ENCODE measurements at regions not wholly inside any gene's neighbourhood (a gene's known extent, or its start where the extent isn't known, plus 50 kb on each side); places are given as distances from the start of the nearest gene placed in this dataset.

DNA sequence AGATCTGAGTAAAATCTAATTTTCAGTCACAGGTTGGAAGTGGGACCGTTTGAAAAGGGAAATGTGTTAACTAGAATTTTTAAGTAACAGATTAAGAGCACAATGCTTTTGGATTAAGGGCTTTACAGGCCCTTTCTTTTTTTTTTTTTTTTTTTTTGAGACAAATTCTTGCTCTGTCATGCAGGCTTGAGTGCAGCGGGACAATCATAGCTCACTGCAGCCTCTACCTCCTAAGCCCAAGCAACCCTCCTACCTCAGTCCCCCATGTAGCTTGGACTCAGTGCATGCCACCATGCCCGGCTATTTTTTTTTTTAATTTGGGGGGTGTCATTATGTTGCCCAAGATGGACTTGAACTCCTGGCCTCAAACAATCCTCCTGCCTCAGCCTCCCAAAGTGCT, 363.7 kb downstream of the LIG4 start:
- DNase-seq, result no peak

DNA sequence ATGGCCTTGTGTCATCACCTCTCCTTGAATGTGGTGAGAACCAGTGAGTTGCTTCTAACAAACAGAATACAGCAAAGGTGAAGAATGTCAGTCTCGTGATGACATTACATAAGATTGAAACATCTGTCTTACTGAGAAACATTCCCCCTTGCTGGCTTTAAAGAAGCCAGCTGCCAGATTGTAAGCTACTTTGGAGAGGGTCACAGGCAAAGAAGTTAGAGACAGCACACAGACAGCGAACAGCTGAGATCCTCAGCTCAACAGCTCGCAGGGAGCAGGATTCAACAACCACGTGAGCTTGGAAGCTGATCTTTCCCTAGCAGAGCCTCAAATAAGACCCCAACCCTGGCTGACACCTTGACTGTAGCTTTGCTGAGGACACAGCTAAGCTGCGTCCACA, 367.9 kb downstream of the LIG4 start:
- no peak for DNase-seq

DNA sequence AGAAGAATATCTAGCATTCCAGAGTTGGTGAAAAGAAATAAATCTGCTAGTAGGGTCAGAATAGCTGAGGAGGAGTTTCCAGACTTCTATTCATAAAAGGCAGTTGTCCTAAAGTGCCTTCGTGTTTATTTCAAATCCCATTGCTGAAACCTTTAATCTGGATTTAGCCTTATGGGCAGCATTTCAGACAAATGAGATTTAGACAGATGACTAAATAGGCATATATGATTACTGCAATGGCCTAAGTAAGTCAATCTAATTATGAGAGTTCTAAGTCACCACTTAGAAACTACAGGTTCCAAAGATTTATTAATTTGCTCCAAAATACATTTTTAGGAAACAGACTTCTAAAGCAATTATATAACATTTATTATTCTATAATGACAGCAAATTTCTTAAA, 368.7 kb downstream of the LIG4 start:
- DNase-seq, result no peak

DNA sequence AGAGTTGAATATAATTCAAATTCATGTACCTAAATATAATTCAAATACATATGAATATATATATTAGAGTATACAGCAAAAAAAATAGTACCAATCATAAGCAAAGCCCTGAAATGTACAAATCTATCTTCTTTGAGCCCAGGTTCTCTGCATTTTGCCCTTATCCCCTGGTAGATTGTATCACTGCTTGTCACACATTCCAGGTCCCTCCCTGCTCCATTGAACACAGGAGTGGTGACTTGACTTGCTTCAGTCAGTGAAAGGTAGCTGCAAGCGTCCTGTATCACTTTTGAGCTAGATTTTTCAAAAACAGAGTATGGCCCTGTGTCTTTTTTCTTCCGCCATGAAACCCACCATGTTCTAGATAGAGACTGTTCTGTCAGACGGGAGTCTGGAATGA, 369.4 kb downstream of the LIG4 start:
- no peak for DNase-seq

DNA sequence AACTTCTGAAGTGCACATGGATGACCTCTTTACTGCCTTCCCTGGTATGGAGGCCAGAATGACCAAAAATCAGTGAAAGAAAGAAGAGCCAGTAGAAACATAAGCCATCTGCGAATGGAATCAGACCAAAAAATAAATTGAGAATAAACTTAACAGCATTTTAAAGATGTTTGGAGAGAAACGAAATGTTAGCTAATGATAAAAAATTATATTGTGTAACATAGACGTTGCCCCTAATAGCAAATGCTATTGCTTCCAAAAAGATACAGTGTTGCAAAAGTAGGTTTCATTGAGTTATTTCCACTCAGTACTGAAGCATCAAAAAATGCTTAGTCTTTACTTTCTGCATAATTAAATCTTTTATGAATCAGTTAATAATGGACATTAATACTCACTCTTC, 371.7 kb downstream of the LIG4 start:
- no peak for DNase-seq

DNA sequence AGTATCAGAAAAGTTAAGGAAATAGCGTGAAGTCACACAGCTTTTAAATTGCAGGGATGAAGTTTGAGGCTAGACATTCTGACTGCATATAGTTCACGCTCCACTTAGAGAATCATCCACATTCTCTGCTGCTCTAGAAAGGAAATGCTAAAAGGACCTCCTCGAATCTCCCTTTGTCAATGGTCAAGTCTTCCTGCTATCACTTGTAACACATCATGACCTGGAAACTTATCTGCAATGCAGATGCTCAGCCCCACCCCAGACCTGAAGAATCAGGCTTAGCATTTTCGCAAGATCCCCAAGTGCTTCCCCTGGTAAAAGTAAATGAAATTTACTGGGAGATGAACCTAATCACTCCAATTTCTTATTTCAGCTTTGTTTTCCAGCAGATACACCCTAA, 372.1 kb downstream of the LIG4 start:
- DNase-seq, result no peak

DNA sequence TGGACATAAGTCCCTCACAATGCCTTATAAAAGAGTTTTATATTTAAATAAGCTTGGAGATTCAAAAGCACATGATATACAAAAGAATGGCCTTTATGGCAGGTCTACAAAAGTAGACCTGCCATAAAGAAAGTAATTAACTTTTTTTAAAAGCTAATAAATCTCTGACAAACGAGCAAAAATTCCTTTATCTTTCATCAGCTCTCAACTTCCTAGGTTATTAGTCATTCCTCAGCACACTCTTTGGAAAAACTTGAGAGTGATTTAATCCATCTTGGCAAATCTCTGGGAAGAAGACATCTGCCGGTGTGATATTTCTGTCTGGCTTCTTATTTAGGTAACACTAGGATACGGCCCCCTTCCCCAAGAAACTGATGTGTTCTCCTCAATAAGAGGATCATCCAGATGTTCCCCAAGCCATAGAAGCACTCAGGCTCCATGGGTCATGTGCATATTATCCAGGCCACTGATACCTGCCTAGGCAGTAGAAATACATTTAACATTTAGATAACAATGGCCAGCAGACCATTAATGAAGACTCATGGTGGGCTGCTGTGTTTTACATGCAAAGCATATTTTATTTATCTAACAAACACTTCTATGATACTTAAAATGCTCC, 372.7 kb downstream of the LIG4 start:
- DNase-seq, result no peak

DNA sequence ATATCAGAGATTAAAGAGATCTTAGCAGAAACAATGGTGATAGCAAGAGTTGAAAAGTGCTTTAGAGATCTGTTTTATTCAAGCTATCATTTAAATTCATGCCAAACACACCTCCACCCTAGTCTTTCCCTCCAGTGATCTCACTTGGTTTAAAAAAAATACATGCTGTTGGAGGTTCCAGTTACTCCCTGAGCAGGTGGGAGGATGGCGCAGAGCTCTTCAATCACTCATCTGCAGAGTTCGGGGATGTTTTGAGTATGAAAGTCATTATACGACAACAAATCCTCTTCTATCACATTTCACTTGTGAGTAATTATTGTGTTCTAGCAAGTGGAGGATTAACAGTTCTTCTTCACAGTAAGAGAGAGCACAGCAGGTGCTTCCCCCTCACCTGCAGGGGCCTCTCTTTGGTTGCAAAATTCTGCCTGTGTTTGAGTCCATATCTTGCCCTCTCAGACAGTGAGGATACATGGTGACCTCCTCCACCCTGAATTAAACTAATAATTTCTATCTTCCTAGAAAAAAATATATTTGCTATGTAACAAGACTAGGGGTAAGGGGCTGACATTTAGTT, 376.7 kb downstream of the LIG4 start:
- peak; percentile 73 for DNase-seq

DNA sequence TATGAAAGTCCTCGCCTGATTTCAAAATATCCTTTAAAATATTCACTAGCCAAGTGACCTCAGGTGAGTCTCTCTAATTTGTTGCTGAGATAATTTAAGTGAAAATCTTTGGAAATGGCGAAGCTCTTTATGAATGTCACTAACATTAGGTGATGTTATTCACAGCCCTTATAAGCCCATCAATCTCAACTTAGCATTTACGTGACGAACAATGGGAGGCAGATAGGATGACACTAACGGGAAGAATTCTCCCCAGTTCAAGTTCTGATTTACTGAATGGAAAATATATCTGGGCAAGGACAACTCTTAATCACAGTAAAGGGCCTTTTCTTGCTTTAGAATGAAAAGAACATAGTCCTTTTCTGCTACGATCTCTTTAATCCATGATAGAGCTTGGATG, 378.7 kb downstream of the LIG4 start:
- no peak for DNase-seq

DNA sequence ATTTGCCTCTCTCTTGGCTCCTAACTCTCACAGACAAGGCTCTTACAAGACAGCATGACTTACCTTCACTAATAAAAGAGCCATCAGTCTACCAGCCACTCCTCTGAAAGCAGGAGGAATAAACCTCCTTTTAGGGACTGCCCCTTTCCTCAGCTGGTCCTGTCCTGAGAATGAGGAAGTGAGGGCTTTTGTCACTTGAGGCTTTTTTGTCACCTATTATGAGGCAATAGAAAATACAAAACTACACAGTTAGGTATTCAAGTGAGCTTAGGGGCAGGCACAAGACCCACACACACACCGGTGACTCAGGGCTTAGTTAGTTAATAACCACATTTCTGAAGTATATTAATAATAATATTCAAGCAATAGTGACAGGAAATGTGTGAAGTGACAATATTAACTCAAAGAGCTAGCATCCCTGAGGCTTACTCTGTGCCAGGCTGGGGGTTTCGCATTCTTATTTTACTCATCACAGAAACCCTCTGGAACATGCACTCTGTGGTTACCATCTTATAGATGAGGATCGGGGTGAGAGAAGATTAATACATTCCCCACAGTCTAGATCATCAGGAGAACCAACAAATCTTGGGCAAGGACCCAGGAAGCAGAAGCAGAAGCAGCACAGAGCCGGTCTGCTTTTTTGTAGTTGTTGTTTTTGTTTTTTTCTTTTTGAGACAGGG, 379.9 kb downstream of the LIG4 start:
- DNase-seq, result no peak

DNA sequence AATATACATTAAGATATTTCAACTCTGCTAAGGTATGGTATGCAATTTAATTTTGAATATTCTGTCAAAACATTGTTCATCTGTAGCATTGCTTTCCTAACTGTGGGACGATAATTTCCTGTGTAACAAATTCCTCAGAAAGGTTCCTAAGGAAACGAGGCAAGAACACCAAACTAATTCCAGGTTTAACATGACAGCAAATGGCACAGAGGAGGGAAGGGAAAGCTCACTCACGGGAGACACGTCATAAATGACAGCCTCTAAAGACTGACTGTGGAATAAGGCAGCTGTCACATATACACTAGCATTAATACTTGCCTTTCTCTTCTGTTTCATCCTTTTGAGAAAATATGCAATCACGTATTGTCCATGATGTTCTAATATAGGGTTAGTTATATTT, 380.6 kb downstream of the LIG4 start:
- DNase-seq, result no peak

DNA sequence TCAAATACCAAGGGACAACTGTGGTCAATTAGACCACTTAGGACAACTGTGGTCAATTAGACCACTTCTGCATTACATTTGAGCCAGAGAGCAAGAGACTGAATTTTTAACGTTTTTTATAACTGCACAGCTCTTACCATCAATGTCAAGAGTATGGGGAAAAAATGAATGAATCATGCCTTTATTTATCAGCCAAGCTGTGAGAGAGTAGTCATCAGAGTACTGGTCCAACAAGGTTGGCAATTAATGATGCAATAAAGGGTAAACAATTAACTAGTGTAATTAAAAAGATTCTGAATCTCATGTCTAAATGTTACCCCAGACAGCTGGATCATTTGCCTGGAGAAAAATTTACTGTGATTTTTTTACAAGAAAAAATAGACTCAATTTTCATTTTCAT, 381.1 kb downstream of the LIG4 start:
- DNase-seq, result no peak

DNA sequence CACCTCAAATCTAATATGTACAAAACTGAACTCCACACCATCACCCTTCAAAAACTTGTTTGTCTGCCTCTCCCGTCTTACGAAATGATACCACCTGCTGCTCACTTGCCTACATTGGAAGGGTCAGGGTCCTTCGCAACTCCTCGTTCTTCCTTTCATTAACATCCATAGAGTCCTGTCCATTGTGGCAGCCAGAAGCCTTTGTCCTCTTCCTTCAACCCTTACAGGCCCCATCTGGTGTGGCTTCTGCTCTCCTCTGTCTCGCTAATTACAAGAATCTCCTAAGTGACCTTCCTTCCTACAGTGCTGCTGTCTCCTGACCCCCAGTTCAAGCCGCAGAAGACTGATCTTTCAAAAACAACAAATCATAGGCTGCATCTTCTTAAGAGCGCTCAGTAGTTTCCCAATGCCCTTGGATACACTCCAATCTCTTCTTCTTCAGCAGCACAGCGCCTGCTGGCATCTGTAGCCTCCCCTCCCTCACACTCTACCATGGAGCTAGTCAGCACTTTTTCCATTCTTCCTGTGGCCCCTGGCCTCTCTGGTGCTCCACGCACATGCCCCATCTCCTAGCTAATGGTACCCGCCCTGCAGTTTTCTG, 382.7 kb downstream of the LIG4 start:
- no peak for DNase-seq

DNA sequence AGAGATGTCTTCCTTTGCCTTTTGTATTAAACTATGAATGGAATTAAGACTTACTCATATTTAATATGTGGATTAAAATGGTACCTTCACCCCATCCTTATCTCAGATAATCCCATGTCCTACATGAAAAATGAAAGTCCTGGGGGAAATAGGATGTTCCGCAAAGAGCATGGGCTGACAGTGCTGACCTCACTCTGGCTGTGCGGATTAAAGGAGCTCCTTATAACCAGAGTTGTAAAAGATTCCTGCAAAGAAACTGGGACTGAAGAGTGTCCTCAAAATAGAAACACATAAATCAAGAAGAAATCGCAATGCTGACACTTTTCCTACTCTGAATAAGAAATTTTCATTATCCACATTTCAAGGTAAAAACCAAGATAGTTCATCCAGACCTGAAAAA, 384.5 kb downstream of the LIG4 start:
- no peak for DNase-seq

DNA sequence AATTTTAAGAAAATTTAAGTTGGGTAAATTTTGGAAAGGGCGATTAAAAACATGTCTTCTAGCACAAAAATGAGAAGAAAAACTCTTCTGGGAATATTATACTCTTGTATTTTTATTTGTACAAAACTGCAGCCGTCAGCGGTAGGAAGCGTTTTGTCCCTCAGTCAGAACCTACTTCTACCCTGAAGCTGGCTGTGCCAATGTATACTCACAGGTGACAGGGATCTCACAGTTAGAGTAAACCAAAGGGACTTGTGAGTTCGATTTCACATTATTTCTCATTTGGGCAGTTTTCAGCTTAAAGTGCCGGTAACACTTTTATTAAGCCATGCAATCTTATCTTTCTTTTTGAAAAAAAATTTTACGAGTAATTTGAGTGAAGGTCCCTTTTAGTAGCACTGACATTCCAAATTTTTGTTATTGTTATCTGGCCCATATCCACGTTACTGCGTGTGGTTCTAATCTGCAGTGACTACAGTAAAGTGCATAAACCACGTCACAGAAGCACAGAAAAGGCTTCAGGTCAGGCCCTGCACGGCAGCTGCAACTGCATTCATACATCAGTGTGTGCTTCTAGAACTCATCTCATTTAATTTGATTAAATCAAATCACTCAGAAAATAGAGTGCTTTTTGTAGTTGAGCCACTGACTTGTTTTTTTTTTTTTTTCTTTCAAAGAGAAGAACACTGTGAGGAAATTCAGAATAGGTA, 387.3 kb downstream of the LIG4 start:
- no peak for DNase-seq

DNA sequence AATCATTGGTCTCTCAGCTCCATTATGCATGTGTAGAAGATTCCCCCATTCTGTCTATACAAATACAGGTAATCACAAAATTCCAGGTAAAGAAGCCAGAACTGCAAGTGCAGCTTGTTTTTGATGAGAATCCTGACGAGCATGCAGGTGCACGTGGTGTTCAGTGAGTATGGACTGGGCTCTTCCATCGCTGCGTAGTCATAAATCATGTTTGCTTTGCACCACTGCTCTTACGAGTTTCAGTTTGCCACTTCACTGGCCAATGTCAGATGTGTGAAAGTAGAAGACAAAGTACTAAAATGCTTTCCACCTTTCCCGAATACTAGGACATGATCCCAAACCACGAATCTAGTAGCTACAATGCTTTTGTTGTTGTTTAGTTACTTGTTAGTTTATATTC, 390.7 kb downstream of the LIG4 start:
- DNase-seq, result no peak

DNA sequence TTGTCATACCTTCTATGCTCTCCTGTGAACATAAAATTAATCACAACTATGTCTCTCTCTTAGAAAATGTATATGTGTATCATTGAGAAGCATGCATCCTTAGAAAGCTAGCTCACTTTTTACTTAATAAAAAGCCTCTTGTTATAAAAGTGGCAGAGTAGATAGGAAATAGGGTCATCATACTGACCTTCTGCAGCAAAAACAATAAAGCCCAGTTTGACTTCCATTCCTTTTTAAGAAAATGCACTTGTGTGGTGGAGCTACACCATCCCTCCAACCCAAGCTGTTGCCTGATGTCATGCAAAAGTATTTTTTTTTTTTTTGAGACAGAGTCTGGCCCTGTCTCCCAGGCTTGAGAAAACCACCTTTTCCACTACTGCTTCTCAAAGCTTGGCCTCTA, 393.3 kb downstream of the LIG4 start:
- no peak for DNase-seq

DNA sequence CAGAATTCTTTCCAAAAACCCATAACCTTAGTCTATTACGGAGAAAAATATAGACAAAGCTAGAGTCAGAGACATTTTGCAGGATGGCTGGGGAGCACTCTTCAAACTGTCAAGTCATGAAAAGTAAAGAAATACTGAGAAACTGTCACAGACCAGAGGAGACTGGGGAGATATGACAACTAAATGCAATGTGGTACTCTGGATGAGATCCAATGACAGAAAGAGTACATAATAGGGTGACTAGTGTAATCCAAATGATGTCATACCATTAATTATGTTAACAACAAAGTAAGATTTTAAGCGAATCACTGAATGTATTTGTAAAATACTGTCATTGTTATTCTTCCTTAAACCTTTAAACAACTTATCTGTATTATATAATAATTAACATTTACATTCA, 393.8 kb downstream of the LIG4 start:
- DNase-seq, result no peak

DNA sequence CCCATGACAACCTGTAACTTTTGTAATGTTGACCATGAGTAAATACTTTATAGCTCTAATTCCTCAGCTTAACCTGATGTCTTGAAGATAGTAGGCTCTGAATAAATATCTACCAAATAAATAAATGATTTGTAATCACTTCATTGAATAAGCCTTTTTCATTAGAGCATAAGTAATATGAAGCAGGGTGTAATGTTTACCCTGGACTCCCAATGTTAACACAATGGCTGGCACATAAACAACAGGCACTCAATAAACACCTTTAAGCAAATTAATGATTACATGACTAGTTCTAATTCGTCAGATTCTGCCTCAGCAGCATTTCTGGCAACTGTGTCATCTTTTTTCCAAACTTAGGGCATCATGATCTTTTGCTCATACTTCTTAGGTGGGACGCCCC, 396.3 kb downstream of the LIG4 start:
- DNase-seq, result no peak

DNA sequence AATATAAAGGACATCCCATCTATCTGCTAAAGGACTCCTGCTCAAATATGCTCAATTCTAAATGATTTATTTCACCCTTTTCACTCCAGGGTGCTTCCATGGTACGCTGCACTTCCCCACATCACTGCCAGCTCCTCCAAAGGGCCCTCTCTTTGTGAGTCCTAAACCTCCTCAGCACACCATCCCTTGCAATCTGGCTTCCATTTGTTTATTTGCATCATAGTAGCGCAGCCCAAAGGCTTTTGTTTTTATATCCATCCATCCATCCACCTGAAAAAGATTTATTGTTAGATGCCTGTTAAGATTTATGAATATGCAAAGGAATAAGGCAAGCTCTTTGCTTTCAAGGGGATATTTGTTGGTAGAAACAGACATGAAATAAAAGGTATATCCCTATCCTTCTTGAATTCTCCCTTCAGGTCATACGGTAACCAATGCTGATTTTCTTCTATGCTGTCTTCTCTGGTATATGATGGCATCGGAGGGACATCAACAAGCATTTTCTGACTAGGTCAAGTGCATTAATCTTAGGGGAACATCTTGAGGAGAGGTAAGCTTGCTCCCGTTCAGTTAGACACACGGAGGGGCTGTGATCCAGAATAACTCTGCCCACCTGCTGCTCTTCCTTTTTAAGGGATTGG, 397.6 kb downstream of the LIG4 start:
- no peak for DNase-seq

DNA sequence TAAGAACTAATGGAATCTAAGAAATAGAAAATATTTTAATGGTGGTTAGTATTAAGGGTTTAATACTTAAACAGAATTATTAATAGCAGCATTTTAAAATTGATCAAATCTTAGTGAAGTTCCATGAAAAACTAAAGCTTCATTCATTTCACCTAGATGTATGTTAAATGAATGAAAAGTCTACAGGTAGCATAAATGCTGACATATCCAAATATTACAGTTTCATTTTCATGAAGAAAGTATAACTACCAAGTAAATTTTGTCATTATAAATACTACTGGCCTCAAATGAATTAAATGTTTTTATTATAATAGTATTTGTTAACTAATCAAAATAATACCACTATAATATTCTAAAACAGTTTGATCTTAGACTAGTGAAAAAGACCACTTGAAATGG, 403.3 kb downstream of the LIG4 start:
- no peak for DNase-seq

DNA sequence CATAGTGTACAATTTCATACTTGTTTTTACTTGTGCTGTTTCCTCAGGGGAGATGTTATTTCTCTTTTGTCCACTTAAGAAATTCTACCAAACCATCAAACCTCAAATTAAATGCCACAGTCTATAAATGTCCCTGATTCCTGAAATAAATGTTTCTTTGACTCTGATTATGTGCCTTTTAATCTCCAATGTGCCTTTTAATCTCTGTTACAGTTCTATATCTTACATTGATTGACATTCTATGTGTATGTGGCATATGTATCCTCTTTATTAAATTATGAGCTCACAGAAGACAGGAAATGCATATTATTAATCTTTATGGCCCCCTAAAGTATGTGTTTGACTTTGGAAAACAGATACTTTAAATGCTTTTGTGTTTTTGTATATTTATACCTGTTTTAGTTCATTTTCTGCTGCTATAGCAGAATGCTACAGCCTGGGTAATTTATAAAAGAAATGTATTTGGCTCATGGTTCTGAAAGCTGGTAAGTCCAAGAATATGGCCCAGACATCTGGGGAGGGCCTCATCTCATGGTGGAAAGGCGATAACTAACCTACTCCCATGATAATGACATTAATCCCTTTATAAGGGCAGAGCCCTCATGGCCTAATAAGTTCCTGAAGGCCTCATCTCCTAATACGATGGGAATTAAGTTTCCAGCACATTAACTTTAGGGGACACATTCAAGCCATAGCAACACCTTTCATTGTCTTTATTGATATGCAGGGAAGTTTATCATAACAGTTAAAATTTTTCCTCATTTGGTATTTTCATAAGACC, 403.9 kb downstream of the LIG4 start:
- DNase-seq, result no peak

DNA sequence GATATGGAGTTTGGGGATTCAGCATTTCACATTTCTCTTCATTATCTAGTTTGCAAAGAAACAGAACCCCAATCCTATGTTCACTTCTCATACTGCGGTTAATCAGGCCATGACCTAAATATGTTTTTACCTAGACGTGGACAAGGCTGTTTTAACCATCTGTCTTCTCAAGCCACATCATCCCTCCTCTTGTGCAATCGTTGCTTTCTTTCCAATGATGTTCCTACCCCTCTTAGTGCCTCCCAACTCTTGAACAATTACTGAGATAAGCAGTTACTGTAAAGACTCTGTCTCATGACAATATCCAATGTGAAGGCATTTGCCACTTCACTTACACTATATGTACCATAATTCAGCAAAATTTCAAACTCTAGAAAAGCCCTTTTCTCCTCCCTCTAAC, 406.2 kb downstream of the LIG4 start:
- DNase-seq, result no peak
